Astrocyte of the cerebellum (primary cell): ENCODE measurements at regions not wholly inside any gene's neighbourhood (a gene's known extent, or its start where the extent isn't known, plus 50 kb on each side); places are given as distances from the start of the nearest gene placed in this dataset.

Experiments used
- DNase-seq: peaks from one replicate; pipeline ENCODE4 v3.0.0-alpha.2; 2011; ENCODE audit warnings: low read depth
- H3K4me3 ChIP-seq: 2 replicates; pipeline ENCODE4 v1.5.1; 2011; ENCODE audit warnings: mild to moderate bottlenecking, low read depth, low read length, moderate library complexity
- in situ Hi-C: cut with HindIII; loops from 2 replicates; pipeline ENCODE4 v1.10.0; 2017; ENCODE audit warnings: low sequenced_read_pairs
- TF ChIP-seq, protein P1 (sequence below): IDR thresholded peaks from 2 replicates; pipeline ENCODE4 v1.5.1; 2012; ENCODE audit warnings: low read length, low read depth, moderate library complexity, mild to moderate bottlenecking; ENCODE audit errors: missing control alignments

DNA sequence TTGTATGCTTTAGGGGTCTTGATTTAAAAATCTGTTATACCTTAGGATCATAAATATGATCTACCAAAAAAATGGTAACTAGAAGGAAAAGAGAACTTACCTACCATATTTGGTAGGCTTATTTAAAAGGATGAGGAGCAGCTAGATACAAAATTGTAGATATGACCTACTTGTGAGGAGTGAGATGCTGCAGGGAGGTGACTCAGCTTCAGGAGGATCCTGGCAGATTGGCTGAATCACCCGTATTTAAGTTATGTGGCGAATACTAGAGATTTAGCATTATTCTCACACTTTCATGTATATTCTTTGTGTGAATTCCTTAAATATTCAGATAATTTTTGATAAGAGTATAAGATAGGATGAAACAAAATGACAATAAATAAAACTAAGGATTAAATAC, 657.3 kb upstream of the LINC00305 start:
- no peak for DNase-seq
- in situ Hi-C loops = no loop called here
- TF ChIP-seq, protein P1, sequence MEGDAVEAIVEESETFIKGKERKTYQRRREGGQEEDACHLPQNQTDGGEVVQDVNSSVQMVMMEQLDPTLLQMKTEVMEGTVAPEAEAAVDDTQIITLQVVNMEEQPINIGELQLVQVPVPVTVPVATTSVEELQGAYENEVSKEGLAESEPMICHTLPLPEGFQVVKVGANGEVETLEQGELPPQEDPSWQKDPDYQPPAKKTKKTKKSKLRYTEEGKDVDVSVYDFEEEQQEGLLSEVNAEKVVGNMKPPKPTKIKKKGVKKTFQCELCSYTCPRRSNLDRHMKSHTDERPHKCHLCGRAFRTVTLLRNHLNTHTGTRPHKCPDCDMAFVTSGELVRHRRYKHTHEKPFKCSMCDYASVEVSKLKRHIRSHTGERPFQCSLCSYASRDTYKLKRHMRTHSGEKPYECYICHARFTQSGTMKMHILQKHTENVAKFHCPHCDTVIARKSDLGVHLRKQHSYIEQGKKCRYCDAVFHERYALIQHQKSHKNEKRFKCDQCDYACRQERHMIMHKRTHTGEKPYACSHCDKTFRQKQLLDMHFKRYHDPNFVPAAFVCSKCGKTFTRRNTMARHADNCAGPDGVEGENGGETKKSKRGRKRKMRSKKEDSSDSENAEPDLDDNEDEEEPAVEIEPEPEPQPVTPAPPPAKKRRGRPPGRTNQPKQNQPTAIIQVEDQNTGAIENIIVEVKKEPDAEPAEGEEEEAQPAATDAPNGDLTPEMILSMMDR = no peak
- no peak overlapping the region for H3K4me3 ChIP-seq

GRCh38 chr18:64803471-64803870, 654.6 kb upstream of the LINC00305 start:
- in situ Hi-C loops = no loop called here
- no peak for DNase-seq
- H3K4me3 ChIP-seq = no peak overlapping the region
- TF ChIP-seq, protein P1 = no peak

DNA sequence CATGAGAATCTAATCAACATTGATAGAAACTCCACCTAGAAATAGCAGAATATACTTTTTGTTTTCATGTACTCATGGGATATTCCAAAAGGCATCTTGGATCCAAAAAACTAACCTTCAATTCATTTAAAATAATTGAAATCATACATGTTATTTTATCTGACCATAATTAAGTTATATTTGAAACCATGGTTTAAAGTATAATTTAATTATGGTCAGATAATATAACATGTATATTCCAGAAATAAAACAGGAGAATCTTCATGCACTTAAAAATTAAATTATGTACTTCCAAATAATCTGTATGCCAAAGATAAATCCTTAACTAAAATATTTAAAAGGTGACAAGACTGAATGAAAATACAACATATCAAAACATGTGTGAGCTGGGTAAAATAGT, 651.3 kb upstream of the LINC00305 start:
- TF ChIP-seq, protein P1 = no peak
- in situ Hi-C loops = no loop called here

DNA sequence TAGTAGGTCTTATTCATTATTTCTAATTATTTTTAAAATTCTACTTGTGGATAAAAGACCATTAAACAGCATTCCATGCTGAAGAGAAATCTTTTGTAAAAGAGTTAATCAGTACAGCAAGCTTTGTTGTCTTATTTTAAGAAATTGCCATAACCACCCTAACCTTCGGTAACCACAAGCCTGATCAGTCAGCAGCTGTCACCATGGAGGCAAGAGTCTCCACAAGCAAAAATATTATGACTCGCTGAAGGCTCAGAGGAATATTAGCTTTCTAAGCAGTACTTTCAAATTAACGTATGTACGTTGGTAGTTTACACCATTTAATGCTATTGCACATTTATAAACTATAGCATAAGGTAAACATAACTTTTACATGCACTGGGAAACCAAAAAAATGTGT, 650.5 kb upstream of the LINC00305 start:
- no peak overlapping the region for H3K4me3 ChIP-seq
- in situ Hi-C loops = no loop called here
- TF ChIP-seq, protein P1 = no peak
- no peak for DNase-seq

More for the DNA sequence above, 651.3 kb upstream of the LINC00305 start:
- DNase-seq = no peak
- no peak overlapping the region for H3K4me3 ChIP-seq

DNA sequence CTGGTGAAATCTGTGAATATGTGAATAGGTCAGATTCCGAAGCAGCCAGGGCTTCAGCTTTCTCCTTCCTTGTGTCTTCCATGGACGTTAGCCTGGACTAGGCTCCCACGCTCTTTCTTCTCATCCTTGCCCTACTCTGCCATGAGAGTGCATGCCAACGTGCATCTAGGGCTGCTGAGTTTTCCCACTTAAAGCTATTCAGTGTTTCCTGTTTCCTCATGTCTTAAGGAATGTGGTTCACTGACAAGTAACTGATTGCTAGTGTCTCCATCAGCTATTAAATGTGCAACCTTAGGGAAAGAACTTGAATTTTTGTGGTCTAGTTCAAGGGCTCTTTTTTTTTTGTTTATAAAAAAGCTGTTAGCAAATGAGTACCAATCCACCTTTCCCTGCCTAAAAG, 642.3 kb upstream of the LINC00305 start:
- in situ Hi-C loops = no loop called here
- H3K4me3 ChIP-seq = no peak overlapping the region
- TF ChIP-seq, protein P1 = no peak
- DNase-seq = no peak

DNA sequence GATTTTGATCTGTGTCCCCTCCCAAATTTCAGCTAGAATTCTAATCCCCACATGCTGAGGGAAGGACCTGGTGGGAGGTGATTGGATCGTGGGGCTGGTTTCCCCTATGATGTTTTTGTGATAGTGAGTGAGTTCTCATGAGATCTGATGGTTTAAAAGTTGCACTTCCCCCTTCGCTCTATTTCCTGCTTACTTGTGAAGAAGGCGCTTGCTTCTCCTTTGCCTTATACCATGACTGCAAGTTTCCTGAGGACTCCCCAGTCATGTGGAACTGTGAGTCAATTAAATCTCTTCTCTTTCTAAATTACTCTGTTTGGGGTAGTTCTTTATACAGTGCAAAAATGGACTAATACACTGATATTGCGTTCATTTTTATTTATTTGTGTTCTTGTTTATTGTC, 636.8 kb upstream of the LINC00305 start:
- no peak overlapping the region for H3K4me3 ChIP-seq
- no peak for DNase-seq
- TF ChIP-seq, protein P1 = no peak
- in situ Hi-C loops = no loop called here

DNA sequence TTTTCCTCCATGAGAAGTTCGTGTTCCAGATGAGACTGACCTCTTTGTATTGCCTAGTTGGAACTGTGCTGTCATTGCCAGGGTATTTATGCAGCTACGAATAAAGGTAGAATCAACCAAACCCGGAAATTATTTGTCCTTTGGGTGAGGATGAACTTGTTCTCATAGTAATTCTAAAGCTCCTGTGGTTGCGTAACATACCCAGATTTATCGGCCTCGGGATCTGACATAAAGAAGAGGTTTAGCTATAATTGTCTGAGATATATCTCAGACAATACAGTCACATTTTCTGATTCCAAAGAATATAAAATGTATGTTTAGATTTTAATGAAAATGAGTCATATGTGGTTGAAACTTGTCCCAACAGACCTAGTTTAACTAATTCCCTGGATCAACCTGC, 628.7 kb upstream of the LINC00305 start:
- no peak for DNase-seq
- TF ChIP-seq, protein P1 = no peak
- in situ Hi-C loops = no loop called here
- H3K4me3 ChIP-seq = no peak overlapping the region
